NCI-H446 (cell line): ENCODE measurements at regions not wholly inside any gene's neighbourhood (a gene's known extent, or its start where the extent isn't known, plus 50 kb on each side); places are given as distances from the start of the nearest gene placed in this dataset.
"Not testable (repeated sequence)": the region's sequence is repeated elsewhere in the genome, so short reads cannot be mapped to it uniquely, and the experiment has no call there.

Experiments used
- DNase-seq, 2 experiments: peaks; one replicate each; lab custom pipeline; 2025; lab: John Stamatoyannopoulos, UW

- DNase-seq = no peak
These were observed 97.1 kb downstream of the PLPPR4 start for GRCh38 chr1:99361406-99361805.

- no peak for DNase-seq
These were observed 99.2 kb downstream of the PLPPR4 start for GRCh38 chr1:99363531-99363930.

GRCh38 chr1:99365141-99365540 lies 100.8 kb downstream of the PLPPR4 start:
- DNase-seq = no peak

GRCh38 chr1:99365545-99365944 lies 101.3 kb downstream of the PLPPR4 start:
- no peak for DNase-seq

- DNase-seq = peak in 1 of 2 experiments; percentile 55
These were observed 104.9 kb downstream of the PLPPR4 start for GRCh38 chr1:99369154-99369553.

GRCh38 chr1:99370476-99370875 lies 106.2 kb downstream of the PLPPR4 start:
- DNase-seq = no peak

GRCh38 chr1:99371413-99371812 lies 107.1 kb downstream of the PLPPR4 start:
- DNase-seq = no peak

GRCh38 chr1:99374109-99374508 lies 109.8 kb downstream of the PLPPR4 start:
- no peak for DNase-seq

GRCh38 chr1:99374693-99375092 lies 110.4 kb downstream of the PLPPR4 start:
- DNase-seq = not testable (repeated sequence)

GRCh38 chr1:99384021-99384420 lies 119.7 kb downstream of the PLPPR4 start:
- peak in 1 of 2 experiments; percentile 16 for DNase-seq

- DNase-seq = no peak
These were observed 121.6 kb downstream of the PLPPR4 start for GRCh38 chr1:99385852-99386251.

- DNase-seq = no peak
These were observed 132.1 kb downstream of the PLPPR4 start for GRCh38 chr1:99396389-99396788.

- no peak for DNase-seq
These were observed 132.7 kb downstream of the PLPPR4 start for GRCh38 chr1:99397029-99397428.

- DNase-seq = no peak
These were observed 133.6 kb downstream of the PLPPR4 start for GRCh38 chr1:99397863-99398262.

- DNase-seq = not testable (repeated sequence)
These were observed 137.3 kb downstream of the PLPPR4 start for GRCh38 chr1:99401556-99401955.

GRCh38 chr1:99404399-99404798 lies 140.1 kb downstream of the PLPPR4 start:
- not testable (repeated sequence) for DNase-seq

GRCh38 chr1:99405325-99405724 lies 141.0 kb downstream of the PLPPR4 start:
- DNase-seq = not testable (repeated sequence)

- DNase-seq = no peak
These were observed 142.7 kb downstream of the PLPPR4 start for GRCh38 chr1:99407018-99407417.

- no peak for DNase-seq
These were observed 159.8 kb downstream of the PLPPR4 start for GRCh38 chr1:99424087-99424486.

GRCh38 chr1:99429754-99430153 lies 165.5 kb downstream of the PLPPR4 start:
- DNase-seq = no peak

- DNase-seq = no peak
These were observed 174.5 kb downstream of the PLPPR4 start for GRCh38 chr1:99438656-99439230.

GRCh38 chr1:99439433-99440075 lies 175.3 kb downstream of the PLPPR4 start:
- DNase-seq = no peak

- DNase-seq = no peak
These were observed 177.2 kb downstream of the PLPPR4 start for GRCh38 chr1:99441299-99442095.
